Nephron (organoid): ENCODE measurements at regions not wholly inside any gene's neighbourhood (a gene's known extent, or its start where the extent isn't known, plus 50 kb on each side); places are given as distances from the start of the nearest gene placed in this dataset.
A peak's percentile ranks its signal among the peaks of the same experiment; 100 is the strongest.

Experiments used
- H3K27ac Mint-ChIP-seq, 3 experiments: 2 replicates each; pipeline ENCODE4 v1.8.0; 2020; ENCODE audit warnings: mixed read lengths in 3 of 3, mild to moderate bottlenecking in 2 of 3, moderate library complexity in 1 of 3
- H3K27me3 Mint-ChIP-seq: 2 replicates; pipeline ENCODE4 v1.8.0; 2021; ENCODE audit warnings: low read depth, mild to moderate bottlenecking, moderate library complexity, mixed read lengths
- H3K36me3 Mint-ChIP-seq: 2 replicates; pipeline ENCODE4 v1.8.0; 2020; ENCODE audit warnings: low read depth, mixed read lengths
- H3K4me1 Mint-ChIP-seq: 2 replicates; pipeline ENCODE4 v1.8.0; 2020; ENCODE audit warnings: mixed read lengths
- H3K4me3 Mint-ChIP-seq, 3 experiments: 2 replicates each; pipeline ENCODE4 v1.8.0; 2020; ENCODE audit warnings: mild to moderate bottlenecking in 3 of 3, mixed read lengths in 3 of 3, moderate library complexity in 2 of 3
- H3K9me3 Mint-ChIP-seq: 2 replicates; pipeline ENCODE4 v1.8.0; 2020; ENCODE audit warnings: mixed read lengths
- TF ChIP-seq, protein P1 (sequence below), 3 experiments: fragments of 200-600 bp; sonication (generic); IDR thresholded peaks; one replicate each; pipeline ENCODE4 v1.5.0; 2021; ENCODE audit warnings: antibody characterized with exemption in 3 of 3; ENCODE audit not compliant: unreplicated experiment in 3 of 3

DNA sequence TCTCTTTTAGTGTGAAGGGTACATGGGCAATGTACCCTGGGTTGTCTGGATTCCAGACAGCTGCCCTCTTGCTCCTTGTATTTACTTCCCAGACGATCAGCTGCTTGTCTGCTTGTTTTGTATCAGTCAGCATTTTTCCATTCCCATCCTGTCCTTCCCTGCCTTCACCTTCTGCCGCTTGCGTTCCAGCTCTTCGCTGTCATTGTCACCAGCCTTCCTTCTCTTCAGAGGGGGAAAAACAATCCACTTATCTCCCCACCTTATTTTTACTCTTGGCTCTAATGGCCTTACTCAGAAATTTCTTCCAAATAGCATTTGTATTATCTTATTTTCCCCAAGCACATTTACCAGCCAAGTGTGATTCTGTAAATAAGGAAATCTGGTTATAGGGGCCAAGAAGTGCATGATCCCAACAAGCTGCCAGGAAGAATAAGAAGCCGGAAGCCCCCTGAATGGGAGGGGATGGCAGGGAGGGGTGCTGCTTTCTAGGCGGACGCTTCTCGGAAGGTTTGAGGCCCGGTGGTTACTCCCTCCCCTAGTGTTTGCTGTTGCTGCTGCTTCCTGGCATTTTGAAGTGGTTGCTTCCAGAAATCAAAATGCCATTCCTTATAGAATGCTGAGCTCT is 497.6 kb downstream of the NTRK3 start:
- Mint-ChIP-seq H3K4me3 (no peak overlapping the region), H3K4me1 (peaks cover 35% of the 10 kb centered on the region), H3K36me3 (no peaks in the 10 kb centered on the region), H3K27ac (no peak overlapping the region), H3K27me3 (no peaks in the 10 kb centered on the region), H3K9me3 (no peaks in the 10 kb centered on the region)
- TF ChIP-seq, protein P1, sequence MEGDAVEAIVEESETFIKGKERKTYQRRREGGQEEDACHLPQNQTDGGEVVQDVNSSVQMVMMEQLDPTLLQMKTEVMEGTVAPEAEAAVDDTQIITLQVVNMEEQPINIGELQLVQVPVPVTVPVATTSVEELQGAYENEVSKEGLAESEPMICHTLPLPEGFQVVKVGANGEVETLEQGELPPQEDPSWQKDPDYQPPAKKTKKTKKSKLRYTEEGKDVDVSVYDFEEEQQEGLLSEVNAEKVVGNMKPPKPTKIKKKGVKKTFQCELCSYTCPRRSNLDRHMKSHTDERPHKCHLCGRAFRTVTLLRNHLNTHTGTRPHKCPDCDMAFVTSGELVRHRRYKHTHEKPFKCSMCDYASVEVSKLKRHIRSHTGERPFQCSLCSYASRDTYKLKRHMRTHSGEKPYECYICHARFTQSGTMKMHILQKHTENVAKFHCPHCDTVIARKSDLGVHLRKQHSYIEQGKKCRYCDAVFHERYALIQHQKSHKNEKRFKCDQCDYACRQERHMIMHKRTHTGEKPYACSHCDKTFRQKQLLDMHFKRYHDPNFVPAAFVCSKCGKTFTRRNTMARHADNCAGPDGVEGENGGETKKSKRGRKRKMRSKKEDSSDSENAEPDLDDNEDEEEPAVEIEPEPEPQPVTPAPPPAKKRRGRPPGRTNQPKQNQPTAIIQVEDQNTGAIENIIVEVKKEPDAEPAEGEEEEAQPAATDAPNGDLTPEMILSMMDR (IDR thresholded peaks at IDR 0.05; ENCODE audit: unreplicated experiment in 3 of 3): no peak

DNA sequence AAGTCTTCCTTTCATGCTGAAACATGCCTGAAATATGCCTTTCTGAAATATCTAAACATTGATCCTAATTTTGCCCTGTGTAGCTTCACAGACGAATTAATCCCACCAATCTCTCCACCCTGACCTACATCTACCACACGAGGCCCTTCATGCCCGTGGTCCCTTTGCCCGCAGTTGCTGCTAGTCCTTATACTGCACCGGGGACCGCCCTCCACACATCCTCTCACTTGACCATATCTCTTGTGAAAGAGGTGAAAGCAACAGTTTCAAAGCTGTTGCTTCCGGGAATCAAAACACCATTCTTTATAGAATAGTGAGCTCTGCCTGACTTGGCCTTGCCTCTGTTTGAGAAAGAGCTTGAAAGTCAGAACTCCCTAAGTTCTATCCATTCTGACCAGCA is 499.5 kb downstream of the NTRK3 start:
- TF ChIP-seq, protein P1 (IDR thresholded peaks at IDR 0.05; ENCODE audit: unreplicated experiment in 3 of 3): no peak
- no peak overlapping the region for H3K27ac Mint-ChIP-seq
- peaks cover 39% of the 10 kb centered on the region for H3K4me1 Mint-ChIP-seq
- no peaks in the 10 kb centered on the region for H3K27me3 Mint-ChIP-seq
- no peaks in the 10 kb centered on the region for H3K36me3 Mint-ChIP-seq
- no peaks in the 10 kb centered on the region for H3K9me3 Mint-ChIP-seq
- no peak overlapping the region for H3K4me3 Mint-ChIP-seq

DNA sequence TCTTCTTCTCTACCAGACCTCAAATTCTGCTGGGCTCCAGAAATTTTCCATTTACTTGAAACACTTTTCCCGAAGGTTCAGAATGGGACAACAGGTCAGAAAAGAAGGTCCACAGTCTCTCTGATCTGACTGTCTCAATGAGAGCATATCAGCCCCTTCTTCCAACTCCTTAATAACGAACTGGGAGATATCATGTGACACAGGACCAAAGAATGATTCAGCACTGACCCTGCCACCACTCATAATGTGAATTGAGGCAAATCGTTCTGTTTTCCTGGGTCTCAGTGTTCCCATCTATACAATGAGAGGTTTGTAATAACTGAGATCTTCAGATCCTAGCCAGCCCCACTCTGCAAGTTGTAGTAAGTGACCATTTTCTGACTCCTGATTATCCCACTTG is 500.5 kb downstream of the NTRK3 start:
- Mint-ChIP-seq H3K27ac (no peak overlapping the region), H3K9me3 (no peaks in the 10 kb centered on the region), H3K27me3 (no peaks in the 10 kb centered on the region), H3K4me1 (peaks cover 34% of the 10 kb centered on the region), H3K4me3 (no peak overlapping the region), H3K36me3 (no peaks in the 10 kb centered on the region)
- TF ChIP-seq, protein P1 (IDR thresholded peaks at IDR 0.05; ENCODE audit: unreplicated experiment in 3 of 3): no peak

DNA sequence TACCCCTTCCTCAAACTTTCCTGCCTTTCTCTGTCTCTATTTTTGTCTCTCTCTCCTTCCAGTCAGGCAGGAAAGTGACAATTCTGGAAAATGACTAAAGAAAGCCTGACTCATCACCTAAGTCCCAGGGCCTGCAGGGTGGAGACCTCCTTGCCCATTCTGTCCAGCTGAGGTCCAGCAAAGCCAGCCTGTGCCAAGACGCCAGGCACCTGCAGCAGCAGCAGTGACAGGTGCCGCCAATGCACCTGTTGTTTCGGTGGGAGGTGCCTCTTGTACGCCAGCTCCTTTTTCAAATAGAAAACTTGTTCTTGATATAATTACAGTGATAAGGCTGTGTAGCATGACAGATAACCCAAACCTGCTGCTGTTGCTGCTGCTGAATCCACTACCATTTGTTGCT is 501.3 kb downstream of the NTRK3 start:
- TF ChIP-seq, protein P1 (IDR thresholded peaks at IDR 0.05; ENCODE audit: unreplicated experiment in 3 of 3): no peak
- Mint-ChIP-seq H3K4me1 (peaks cover 33% of the 10 kb centered on the region), H3K36me3 (no peaks in the 10 kb centered on the region), H3K9me3 (no peaks in the 10 kb centered on the region), H3K27me3 (no peaks in the 10 kb centered on the region), H3K27ac (no peak overlapping the region), H3K4me3 (no peak overlapping the region)

DNA sequence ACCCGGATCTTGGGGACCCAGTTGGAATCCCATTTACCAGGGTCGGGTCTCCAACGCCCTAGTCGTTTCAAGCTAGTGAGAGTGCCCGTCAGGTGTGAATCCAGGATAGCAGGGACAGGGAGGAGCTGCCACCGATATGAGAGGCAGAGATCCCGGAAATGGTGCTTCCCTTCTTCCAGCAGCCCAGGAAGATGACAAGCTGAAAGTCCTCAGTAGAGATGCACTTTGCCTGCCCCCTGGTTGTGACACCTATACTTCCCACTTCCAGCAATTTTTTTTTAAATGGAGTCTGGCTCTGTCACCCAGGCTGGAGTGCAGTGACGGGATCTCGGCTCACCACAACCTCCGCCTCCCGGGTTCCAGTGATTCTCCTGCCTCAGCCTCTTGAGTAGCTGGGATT is 503.0 kb downstream of the NTRK3 start:
- H3K9me3 Mint-ChIP-seq: no peaks in the 10 kb centered on the region
- H3K36me3 Mint-ChIP-seq: no peaks in the 10 kb centered on the region
- H3K4me1 Mint-ChIP-seq: peaks cover 28% of the 10 kb centered on the region
- H3K4me3 Mint-ChIP-seq: no peak overlapping the region
- TF ChIP-seq, protein P1 (IDR thresholded peaks at IDR 0.05; ENCODE audit: unreplicated experiment in 3 of 3): no peak
- no peak overlapping the region for H3K27ac Mint-ChIP-seq
- no peaks in the 10 kb centered on the region for H3K27me3 Mint-ChIP-seq

DNA sequence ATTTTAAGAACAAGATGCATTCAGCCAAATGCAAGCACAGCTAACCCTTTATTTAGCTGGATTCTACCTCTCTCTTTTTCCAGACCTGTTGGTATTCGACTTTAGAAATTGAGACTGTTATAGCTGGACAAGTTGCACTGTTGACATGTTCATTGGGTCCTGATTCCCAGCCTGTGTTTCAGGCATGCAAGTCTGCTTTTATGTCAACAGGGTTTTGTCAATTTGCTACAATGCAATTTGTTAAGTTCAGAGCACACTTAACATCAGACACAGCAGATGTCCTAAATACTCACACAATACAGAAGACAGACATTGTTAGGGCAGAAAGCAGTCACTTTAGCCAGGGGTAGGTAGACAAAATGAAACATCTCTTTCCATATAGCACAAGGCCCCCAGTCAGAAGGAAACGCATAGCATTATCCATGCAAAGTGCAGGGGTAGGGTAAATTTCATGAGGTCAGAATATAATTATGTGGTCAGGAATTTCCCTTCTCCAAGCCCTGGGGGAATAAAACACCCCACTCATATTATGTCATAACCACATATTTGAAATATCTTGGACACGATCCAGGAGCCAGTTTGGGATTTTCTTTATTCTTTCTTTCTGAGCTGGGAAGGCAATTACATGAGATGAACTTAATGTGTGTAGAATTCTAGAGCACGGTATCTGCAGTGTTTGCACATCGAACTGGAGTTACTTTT is 504.1 kb downstream of the NTRK3 start:
- Mint-ChIP-seq H3K4me1 (peaks cover 28% of the 10 kb centered on the region), H3K9me3 (no peaks in the 10 kb centered on the region), H3K27me3 (no peaks in the 10 kb centered on the region)

More for the DNA sequence above, 504.1 kb downstream of the NTRK3 start:
- Mint-ChIP-seq H3K4me3 (no peak overlapping the region), H3K27ac (peak overlapping the region in 1 of 3 experiments; percentile 2), H3K36me3 (no peaks in the 10 kb centered on the region)
- TF ChIP-seq, protein P1 (IDR thresholded peaks at IDR 0.05; ENCODE audit: unreplicated experiment in 3 of 3): no peak
